ENCODE measurements at regions not wholly inside any gene's neighbourhood (a gene's known extent, or its start where the extent isn't known, plus 50 kb on each side); places are given as distances from the start of the nearest gene placed in this dataset.

DNA sequence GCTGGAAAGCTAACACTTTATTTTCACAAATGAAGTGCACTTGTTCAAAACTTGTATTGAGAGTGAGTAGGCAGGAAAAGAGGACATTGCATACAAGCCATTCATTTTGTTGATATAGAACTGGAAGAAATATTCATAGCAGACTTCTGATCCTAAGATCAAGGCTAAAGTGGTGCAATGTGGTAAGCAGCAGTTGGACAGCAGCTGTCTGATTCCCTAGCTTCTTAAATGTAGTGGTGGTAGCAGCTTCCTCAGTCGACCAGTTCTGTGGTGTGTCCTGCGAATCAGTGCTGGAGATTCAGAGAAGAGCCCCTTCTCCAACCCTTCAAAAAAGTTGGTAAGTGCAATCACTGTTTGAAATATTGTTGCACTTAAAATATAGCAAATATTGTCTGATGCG is 281.7 kb upstream of the GJE1 start:
- H3K27ac ChIP-seq (replicated peaks), result no peak overlapping the region
- no peak overlapping the region for H3K4me3 ChIP-seq
- intact Hi-C loops (cut with micrococcal nuclease), result no loop called here
- no peaks in the 10 kb centered on the region for H3K4me1 ChIP-seq
- no peaks in the 10 kb centered on the region for H3K9me3 ChIP-seq (replicated peaks)
- H3K27me3 ChIP-seq (ENCODE audit: low read depth), result no peaks in the 10 kb centered on the region
- no peak for DNase-seq
- TF ChIP-seq, protein P1, sequence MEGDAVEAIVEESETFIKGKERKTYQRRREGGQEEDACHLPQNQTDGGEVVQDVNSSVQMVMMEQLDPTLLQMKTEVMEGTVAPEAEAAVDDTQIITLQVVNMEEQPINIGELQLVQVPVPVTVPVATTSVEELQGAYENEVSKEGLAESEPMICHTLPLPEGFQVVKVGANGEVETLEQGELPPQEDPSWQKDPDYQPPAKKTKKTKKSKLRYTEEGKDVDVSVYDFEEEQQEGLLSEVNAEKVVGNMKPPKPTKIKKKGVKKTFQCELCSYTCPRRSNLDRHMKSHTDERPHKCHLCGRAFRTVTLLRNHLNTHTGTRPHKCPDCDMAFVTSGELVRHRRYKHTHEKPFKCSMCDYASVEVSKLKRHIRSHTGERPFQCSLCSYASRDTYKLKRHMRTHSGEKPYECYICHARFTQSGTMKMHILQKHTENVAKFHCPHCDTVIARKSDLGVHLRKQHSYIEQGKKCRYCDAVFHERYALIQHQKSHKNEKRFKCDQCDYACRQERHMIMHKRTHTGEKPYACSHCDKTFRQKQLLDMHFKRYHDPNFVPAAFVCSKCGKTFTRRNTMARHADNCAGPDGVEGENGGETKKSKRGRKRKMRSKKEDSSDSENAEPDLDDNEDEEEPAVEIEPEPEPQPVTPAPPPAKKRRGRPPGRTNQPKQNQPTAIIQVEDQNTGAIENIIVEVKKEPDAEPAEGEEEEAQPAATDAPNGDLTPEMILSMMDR (IDR thresholded peaks at IDR 0.05; ENCODE audit: borderline replicate concordance), result no peak
- no peaks in the 10 kb centered on the region for H3K36me3 ChIP-seq

DNA sequence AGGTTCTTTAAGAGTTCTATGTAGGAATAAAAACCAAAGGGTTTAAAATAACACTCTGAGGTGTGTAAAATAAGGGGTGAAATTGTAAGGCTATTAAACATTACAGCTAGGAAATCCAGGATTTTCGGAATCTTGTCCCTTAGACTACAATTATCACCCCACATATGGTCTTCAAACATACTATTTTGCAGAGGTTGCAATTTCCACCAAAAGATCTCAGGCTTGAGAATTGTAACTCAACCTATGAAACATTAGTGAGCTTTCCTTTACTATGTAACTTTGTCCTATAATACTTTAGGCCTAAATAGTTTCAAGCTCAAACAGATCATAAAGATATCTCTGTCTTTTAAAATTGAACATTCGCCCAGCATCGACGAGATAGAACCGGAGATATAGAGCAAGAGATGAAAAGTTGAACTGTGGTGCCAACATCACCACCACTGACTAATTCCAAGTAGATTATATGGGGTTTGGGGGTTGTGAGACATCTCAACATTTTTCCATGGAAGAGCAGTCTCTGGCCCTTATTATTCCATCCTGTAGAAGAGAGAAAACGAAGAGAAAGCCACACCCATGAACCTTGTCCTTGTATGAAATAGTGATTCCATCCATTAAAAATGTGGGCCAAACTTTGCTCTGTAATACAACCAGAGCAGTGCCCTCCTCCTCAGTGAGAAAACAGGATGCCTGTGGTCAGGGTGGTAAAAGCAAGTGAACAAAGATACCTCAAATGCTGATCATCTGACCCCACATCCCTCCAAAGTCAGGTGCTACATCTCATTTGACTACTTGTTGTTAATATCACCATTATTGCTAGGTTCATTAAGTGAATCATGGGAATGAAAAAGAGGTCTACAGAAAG is 284.5 kb upstream of the GJE1 start:
- no peaks in the 10 kb centered on the region for H3K36me3 ChIP-seq
- no peak overlapping the region for H3K4me3 ChIP-seq
- H3K27me3 ChIP-seq (ENCODE audit: low read depth), result no peaks in the 10 kb centered on the region
- H3K4me1 ChIP-seq, result no peaks in the 10 kb centered on the region
- TF ChIP-seq, protein P1 (IDR thresholded peaks at IDR 0.05; ENCODE audit: borderline replicate concordance), result no peak
- no peak for DNase-seq
- no peak overlapping the region for H3K27ac ChIP-seq (replicated peaks)
- intact Hi-C loops (cut with micrococcal nuclease), result no loop called here
- H3K9me3 ChIP-seq (replicated peaks), result no peaks in the 10 kb centered on the region

DNA sequence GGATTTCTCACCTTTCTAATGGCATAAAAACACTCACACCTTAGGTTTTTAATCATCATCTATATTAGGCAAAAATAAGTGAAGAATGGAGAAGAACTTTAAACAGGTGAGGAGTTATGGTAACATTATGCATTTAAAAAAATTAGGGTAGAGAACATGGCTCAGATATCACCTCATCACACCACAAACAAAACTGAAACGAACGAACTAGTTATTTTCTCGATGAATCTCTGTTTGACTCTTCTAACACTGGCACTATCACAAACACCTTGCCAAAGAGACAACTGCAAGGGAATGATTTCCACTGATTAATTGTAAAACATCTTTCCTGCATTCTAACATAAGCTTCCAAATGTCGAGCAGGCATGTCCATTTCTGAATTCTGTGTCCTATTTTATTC is 286.1 kb upstream of the GJE1 start:
- Histone ChIP-seq H3K9me3 (replicated peaks) (no peaks in the 10 kb centered on the region), H3K27me3 (ENCODE audit: low read depth) (no peaks in the 10 kb centered on the region), H3K4me3 (no peak overlapping the region), H3K36me3 (no peaks in the 10 kb centered on the region), H3K27ac (replicated peaks) (no peak overlapping the region), H3K4me1 (no peaks in the 10 kb centered on the region)
- TF ChIP-seq, protein P1 (IDR thresholded peaks at IDR 0.05; ENCODE audit: borderline replicate concordance), result no peak
- intact Hi-C loops (cut with micrococcal nuclease), result no loop called here
- DNase-seq, result no peak

DNA sequence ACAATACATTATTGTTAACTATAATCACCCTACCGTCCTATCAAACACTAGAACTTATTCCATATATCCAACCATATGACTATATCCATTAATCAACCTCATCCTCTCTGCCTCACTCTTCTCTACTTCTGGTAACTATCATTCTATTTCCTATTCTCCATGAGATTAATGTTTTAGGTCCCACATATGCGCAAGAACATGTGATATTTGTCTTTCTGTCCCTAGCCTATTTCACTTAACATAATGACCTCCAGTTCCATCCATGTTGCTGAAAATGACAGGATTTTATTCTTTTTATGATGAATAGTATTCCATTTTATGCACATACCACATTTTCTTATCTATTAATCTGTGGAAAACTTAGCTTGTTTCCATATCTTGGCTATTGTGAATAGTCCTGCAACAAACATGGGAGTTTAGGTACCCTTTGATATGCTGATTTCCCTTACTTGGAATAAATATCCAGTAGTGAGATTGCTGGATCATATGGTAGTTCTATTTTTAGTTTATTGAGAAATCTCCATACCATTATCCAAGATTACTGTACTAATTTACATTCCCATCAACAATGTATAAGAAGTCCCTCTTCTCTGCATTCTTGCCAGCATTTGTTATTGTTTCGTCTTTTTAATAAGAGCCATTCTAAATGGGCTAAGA is 289.4 kb upstream of the GJE1 start:
- no peaks in the 10 kb centered on the region for H3K4me1 ChIP-seq
- H3K27ac ChIP-seq (replicated peaks), result no peak overlapping the region
- DNase-seq, result no peak
- no peaks in the 10 kb centered on the region for H3K9me3 ChIP-seq (replicated peaks)
- no peaks in the 10 kb centered on the region for H3K27me3 ChIP-seq (ENCODE audit: low read depth)
- intact Hi-C loops (cut with micrococcal nuclease), result no loop called here
- no peak overlapping the region for H3K4me3 ChIP-seq
- TF ChIP-seq, protein P1 (IDR thresholded peaks at IDR 0.05; ENCODE audit: borderline replicate concordance), result no peak
- H3K36me3 ChIP-seq, result no peaks in the 10 kb centered on the region

DNA sequence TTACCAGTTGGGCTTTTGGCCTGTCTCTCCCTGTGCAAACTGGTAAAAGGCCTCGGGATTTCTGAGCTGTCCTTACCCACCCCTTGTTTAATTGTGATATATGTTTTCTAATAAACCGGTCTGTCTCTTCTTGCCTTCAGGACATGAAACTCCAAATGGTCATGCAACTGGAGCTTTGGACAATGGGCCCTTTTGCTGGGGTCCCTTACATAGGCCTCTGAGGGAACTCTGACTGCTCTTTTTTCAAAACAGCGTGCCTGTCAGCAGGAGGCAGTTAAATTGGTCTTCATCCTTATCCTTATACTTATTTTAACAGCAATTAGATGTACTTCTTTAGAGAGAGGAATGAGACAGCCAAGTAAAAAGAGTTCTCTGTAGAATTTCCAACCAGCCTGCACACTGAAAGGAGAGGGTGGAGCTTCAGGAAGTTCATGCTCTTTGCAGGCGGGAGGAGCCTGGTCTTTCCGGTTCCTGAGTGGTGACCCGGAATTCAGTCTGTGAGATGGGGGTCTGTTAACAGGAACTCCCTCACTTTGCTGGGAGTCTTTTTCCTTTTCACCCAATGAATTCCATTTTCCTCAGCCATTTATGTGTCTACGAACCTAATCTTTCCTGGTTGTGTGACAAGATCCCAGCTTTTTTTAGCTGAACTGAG is 299.6 kb upstream of the GJE1 start:
- intact Hi-C loops (cut with micrococcal nuclease), result no loop called here
- no peaks in the 10 kb centered on the region for H3K36me3 ChIP-seq
- no peak for DNase-seq
- H3K9me3 ChIP-seq (replicated peaks), result no peaks in the 10 kb centered on the region
- no peaks in the 10 kb centered on the region for H3K27me3 ChIP-seq (ENCODE audit: low read depth)
- H3K4me1 ChIP-seq, result no peaks in the 10 kb centered on the region
- TF ChIP-seq, protein P1 (IDR thresholded peaks at IDR 0.05; ENCODE audit: borderline replicate concordance), result no peak
- no peak overlapping the region for H3K27ac ChIP-seq (replicated peaks)
- H3K4me3 ChIP-seq, result no peak overlapping the region
